ENCODE measurements at regions not wholly inside any gene's neighbourhood (a gene's known extent, or its start where the extent isn't known, plus 50 kb on each side); places are given as distances from the start of the nearest gene placed in this dataset.
"Not testable (repeated sequence)": the region's sequence is repeated elsewhere in the genome, so short reads cannot be mapped to it uniquely, and the experiment has no call there.

- no peak for TF ChIP-seq POLR2A (IDR thresholded peaks at IDR 0.05; ENCODE audit: extremely low read depth, insufficient read length)
- TF ChIP-seq, protein P1, sequence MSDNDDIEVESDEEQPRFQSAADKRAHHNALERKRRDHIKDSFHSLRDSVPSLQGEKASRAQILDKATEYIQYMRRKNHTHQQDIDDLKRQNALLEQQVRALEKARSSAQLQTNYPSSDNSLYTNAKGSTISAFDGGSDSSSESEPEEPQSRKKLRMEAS (IDR thresholded peaks at IDR 0.05; ENCODE audit: low read depth, low read length): no peak
- TF ChIP-seq, protein P2, sequence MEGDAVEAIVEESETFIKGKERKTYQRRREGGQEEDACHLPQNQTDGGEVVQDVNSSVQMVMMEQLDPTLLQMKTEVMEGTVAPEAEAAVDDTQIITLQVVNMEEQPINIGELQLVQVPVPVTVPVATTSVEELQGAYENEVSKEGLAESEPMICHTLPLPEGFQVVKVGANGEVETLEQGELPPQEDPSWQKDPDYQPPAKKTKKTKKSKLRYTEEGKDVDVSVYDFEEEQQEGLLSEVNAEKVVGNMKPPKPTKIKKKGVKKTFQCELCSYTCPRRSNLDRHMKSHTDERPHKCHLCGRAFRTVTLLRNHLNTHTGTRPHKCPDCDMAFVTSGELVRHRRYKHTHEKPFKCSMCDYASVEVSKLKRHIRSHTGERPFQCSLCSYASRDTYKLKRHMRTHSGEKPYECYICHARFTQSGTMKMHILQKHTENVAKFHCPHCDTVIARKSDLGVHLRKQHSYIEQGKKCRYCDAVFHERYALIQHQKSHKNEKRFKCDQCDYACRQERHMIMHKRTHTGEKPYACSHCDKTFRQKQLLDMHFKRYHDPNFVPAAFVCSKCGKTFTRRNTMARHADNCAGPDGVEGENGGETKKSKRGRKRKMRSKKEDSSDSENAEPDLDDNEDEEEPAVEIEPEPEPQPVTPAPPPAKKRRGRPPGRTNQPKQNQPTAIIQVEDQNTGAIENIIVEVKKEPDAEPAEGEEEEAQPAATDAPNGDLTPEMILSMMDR (IDR thresholded peaks at IDR 0.05; ENCODE audit: low read depth, low read length): no peak
- TF ChIP-seq MYC (IDR thresholded peaks at IDR 0.05; ENCODE audit: low read depth, low read length): no peak
- no peak overlapping the region for H3K4me3 ChIP-seq (ENCODE audit: low read depth, low read length)
- DNase-seq (ENCODE audit: low read depth): no peak
These were observed 266.4 kb upstream of the DLGAP1 start for GRCh38 chr18:4721545-4721944.

GRCh38 chr18:4720518-4720917 is 265.4 kb upstream of the DLGAP1 start:
- TF ChIP-seq, protein P1 (IDR thresholded peaks at IDR 0.05; ENCODE audit: low read depth, low read length): no peak
- TF ChIP-seq POLR2A (IDR thresholded peaks at IDR 0.05; ENCODE audit: extremely low read depth, insufficient read length) (no peak), MYC (IDR thresholded peaks at IDR 0.05; ENCODE audit: low read depth, low read length) (no peak)
- TF ChIP-seq, protein P2 (IDR thresholded peaks at IDR 0.05; ENCODE audit: low read depth, low read length): no peak
- no peak overlapping the region for H3K4me3 ChIP-seq (ENCODE audit: low read depth, low read length)
- DNase-seq (ENCODE audit: low read depth): no peak

DNA sequence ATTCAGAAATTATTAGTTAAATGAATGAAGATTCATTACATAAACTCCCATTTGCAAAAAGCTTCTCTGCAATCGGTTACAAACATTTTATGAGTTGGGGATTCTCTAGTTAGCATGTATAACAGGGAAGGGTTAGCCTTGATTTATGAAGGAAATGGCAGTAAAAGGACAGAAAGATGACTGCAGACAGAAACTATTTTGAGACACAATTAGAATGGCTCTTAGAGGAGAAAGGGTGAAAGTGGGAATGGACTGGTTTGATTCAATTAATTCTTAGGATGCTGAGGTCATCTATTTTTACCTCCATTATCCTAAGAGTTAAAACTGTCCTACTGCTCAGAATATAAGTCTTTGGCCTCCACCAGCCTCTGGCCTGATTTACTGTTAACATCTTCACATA is 250.8 kb upstream of the DLGAP1 start:
- DNase-seq (ENCODE audit: low read depth): no peak
- no peak for TF ChIP-seq POLR2A (IDR thresholded peaks at IDR 0.05; ENCODE audit: extremely low read depth, insufficient read length)
- TF ChIP-seq, protein P2 (IDR thresholded peaks at IDR 0.05; ENCODE audit: low read depth, low read length): no peak
- no peak for TF ChIP-seq MYC (IDR thresholded peaks at IDR 0.05; ENCODE audit: low read depth, low read length)
- TF ChIP-seq, protein P1 (IDR thresholded peaks at IDR 0.05; ENCODE audit: low read depth, low read length): no peak
- no peak overlapping the region for H3K4me3 ChIP-seq (ENCODE audit: low read depth, low read length)

GRCh38 chr18:4704781-4705180 is 249.7 kb upstream of the DLGAP1 start:
- DNase-seq (ENCODE audit: low read depth): no peak
- H3K4me3 ChIP-seq (ENCODE audit: low read depth, low read length): no peak overlapping the region
- TF ChIP-seq POLR2A (IDR thresholded peaks at IDR 0.05; ENCODE audit: extremely low read depth, insufficient read length): no peak
- TF ChIP-seq, protein P2 (IDR thresholded peaks at IDR 0.05; ENCODE audit: low read depth, low read length): no peak
- TF ChIP-seq, protein P1 (IDR thresholded peaks at IDR 0.05; ENCODE audit: low read depth, low read length): no peak
- no peak for TF ChIP-seq MYC (IDR thresholded peaks at IDR 0.05; ENCODE audit: low read depth, low read length)

GRCh38 chr18:4691836-4692235 is 236.7 kb upstream of the DLGAP1 start:
- H3K4me3 ChIP-seq (ENCODE audit: low read depth, low read length): no peak overlapping the region
- no peak for TF ChIP-seq MYC (IDR thresholded peaks at IDR 0.05; ENCODE audit: low read depth, low read length)
- TF ChIP-seq, protein P1 (IDR thresholded peaks at IDR 0.05; ENCODE audit: low read depth, low read length): no peak
- TF ChIP-seq, protein P2 (IDR thresholded peaks at IDR 0.05; ENCODE audit: low read depth, low read length): no peak
- TF ChIP-seq POLR2A (IDR thresholded peaks at IDR 0.05; ENCODE audit: extremely low read depth, insufficient read length): no peak
- no peak for DNase-seq (ENCODE audit: low read depth)

DNA sequence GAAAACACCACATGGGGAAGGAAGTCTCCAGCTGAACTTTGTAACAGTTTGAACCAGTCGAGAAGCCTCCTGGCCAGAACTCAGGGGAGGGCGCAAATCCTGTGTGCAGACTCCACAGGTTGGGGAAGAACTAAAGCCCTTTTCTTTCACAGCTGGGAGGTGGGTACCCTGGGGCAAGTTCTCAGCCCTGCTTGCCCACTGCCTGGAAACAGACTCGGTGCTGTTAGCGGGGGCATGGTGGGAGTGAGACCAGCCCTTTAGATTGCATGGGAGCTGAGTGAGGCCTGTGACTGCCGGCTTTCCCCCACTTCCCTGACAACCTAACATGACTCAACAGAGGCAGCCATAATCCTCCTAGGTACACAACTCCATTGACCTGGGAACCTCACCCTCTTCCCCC is 223.6 kb upstream of the DLGAP1 start:
- H3K4me3 ChIP-seq (ENCODE audit: low read depth, low read length); DNase-seq (ENCODE audit: low read depth): not testable (repeated sequence)

Data from NB4 (cell line).